ENCODE measurements at regions not wholly inside any gene's neighbourhood (a gene's known extent, or its start where the extent isn't known, plus 50 kb on each side); places are given as distances from the start of the nearest gene placed in this dataset.

GRCh38 chr5:91691592-91691991 is 308.5 kb upstream of the ARRDC3 start:
- TF ChIP-seq REST (IDR thresholded peaks at IDR 0.05; ENCODE audit: insufficient replicate concordance, low read depth) (no peak), CTCF (IDR thresholded peaks at IDR 0.05; ENCODE audit: insufficient read depth, low read length) (no peak), GABPA (IDR thresholded peaks at IDR 0.05; ENCODE audit: low read depth) (no peak)

Data from HL-60 (cell line).